ENCODE measurements at regions not wholly inside any gene's neighbourhood (a gene's known extent, or its start where the extent isn't known, plus 50 kb on each side); places are given as distances from the start of the nearest gene placed in this dataset.

DNA sequence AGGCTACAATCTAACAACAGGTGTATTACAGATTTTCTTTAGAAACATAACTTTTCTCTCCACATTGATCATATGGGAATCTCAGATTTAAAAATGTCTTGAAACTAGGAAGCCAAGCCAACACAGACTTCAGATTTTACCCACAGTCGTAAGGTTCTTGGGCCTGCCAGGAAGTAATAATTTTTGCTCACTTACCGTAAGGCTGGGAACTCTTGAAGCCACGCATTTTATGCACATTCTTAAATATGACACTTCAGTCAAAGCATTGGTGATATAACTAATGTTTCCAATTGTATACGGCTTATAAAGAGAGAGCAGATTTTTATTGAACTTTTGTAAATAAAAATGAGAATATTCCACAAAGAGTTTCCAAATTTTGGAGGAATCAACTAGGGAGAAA, 328.9 kb upstream of the TRPC7 start (continued):
- TF ChIP-seq, protein P1, sequence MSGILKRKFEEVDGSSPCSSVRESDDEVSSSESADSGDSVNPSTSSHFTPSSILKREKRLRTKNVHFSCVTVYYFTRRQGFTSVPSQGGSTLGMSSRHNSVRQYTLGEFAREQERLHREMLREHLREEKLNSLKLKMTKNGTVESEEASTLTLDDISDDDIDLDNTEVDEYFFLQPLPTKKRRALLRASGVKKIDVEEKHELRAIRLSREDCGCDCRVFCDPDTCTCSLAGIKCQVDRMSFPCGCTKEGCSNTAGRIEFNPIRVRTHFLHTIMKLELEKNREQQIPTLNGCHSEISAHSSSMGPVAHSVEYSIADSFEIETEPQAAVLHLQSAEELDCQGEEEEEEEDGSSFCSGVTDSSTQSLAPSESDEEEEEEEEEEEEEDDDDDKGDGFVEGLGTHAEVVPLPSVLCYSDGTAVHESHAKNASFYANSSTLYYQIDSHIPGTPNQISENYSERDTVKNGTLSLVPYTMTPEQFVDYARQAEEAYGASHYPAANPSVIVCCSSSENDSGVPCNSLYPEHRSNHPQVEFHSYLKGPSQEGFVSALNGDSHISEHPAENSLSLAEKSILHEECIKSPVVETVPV (CRISPR knock-in tag; IDR thresholded peaks at IDR 0.05), result no peak
- TF ChIP-seq RARB (CRISPR knock-in tag; IDR thresholded peaks at IDR 0.05) (no peak), ZC3H10 (CRISPR knock-in tag; IDR thresholded peaks at IDR 0.05) (no peak)

- no peak for ATAC-seq
- TF ChIP-seq ZNF70 (CRISPR knock-in tag; IDR thresholded peaks at IDR 0.05) (no peak), ESRRG (CRISPR knock-in tag; IDR thresholded peaks at IDR 0.05) (no peak), ZC3H10 (CRISPR knock-in tag; IDR thresholded peaks at IDR 0.05) (no peak), CREB5 (CRISPR knock-in tag; IDR thresholded peaks at IDR 0.05; ENCODE audit: low read depth) (no peak), TOX (CRISPR knock-in tag; IDR thresholded peaks at IDR 0.05; ENCODE audit: borderline replicate concordance) (no peak), ZFP3 (CRISPR knock-in tag; IDR thresholded peaks at IDR 0.05) (no peak)
These were observed 324.2 kb upstream of the TRPC7 start for GRCh38 chr5:136689552-136689951.

- TF ChIP-seq TCF4 (CRISPR knock-in tag; IDR thresholded peaks at IDR 0.05; ENCODE audit: borderline replicate concordance) (no peak), GLIS3 (CRISPR knock-in tag; IDR thresholded peaks at IDR 0.05) (no peak), ZNF8 (CRISPR knock-in tag; IDR thresholded peaks at IDR 0.05) (no peak)
- peak; percentile 79 for ATAC-seq
These were observed 321.0 kb upstream of the TRPC7 start for GRCh38 chr5:136686192-136686872.

GRCh38 chr5:136682986-136683385, 317.6 kb upstream of the TRPC7 start:
- no peak for ATAC-seq
- TF ChIP-seq POU6F1 (CRISPR knock-in tag; IDR thresholded peaks at IDR 0.05; ENCODE audit: borderline replicate concordance, low read depth) (no peak), ZFP3 (CRISPR knock-in tag; IDR thresholded peaks at IDR 0.05) (no peak), PPARA (CRISPR knock-in tag; IDR thresholded peaks at IDR 0.05; ENCODE audit: borderline replicate concordance) (no peak), GLIS3 (CRISPR knock-in tag; IDR thresholded peaks at IDR 0.05) (no peak), PATZ1 (CRISPR knock-in tag; IDR thresholded peaks at IDR 0.05; ENCODE audit: borderline replicate concordance) (no peak), TCF4 (CRISPR knock-in tag; IDR thresholded peaks at IDR 0.05; ENCODE audit: borderline replicate concordance) (no peak), ZFP30 (CRISPR knock-in tag; IDR thresholded peaks at IDR 0.05) (no peak), ARNTL (CRISPR knock-in tag; IDR thresholded peaks at IDR 0.05; ENCODE audit: borderline replicate concordance, low read depth) (no peak), OSR1 (CRISPR knock-in tag; IDR thresholded peaks at IDR 0.05) (no peak), ZC3H10 (CRISPR knock-in tag; IDR thresholded peaks at IDR 0.05) (no peak), ESRRG (CRISPR knock-in tag; IDR thresholded peaks at IDR 0.05) (no peak), CREB5 (CRISPR knock-in tag; IDR thresholded peaks at IDR 0.05; ENCODE audit: low read depth) (no peak), ZNF70 (CRISPR knock-in tag; IDR thresholded peaks at IDR 0.05) (no peak), BACH2 (CRISPR knock-in tag; IDR thresholded peaks at IDR 0.05; ENCODE audit: borderline replicate concordance) (no peak), ISL1 (CRISPR knock-in tag; IDR thresholded peaks at IDR 0.05) (no peak), TOX (CRISPR knock-in tag; IDR thresholded peaks at IDR 0.05; ENCODE audit: borderline replicate concordance) (no peak), ZNF565 (CRISPR knock-in tag; conservative IDR thresholded peaks at IDR 0.05; ENCODE audit: low read depth) (no peak), CSDC2 (CRISPR knock-in tag; IDR thresholded peaks at IDR 0.05) (no peak)
- TF ChIP-seq, protein P1 (CRISPR knock-in tag; IDR thresholded peaks at IDR 0.05), result no peak

Measured in SK-N-SH treated with all-trans-retinoic acid at 6 μM for 48 hours (cell line).